ENCODE measurements at regions not wholly inside any gene's neighbourhood (a gene's known extent, or its start where the extent isn't known, plus 50 kb on each side); places are given as distances from the start of the nearest gene placed in this dataset.

DNA sequence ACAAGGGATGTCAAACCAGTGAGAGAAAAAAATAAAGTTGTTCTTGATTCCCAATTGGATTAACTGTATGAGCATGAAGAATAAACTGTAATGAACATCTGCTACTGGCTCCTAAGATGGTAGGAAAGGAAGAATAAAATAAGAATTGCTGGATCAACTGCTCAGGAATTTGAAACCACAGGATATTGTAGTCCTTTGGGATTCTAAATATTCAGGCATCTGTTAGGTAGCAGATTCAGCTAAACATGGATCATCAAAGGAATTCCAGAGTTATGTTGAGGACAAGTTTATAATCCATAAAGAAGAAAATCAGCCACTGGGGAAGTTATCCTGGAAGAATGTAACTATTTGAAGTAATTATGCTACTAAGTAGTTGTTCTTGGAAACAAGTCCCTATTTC is 65.8 kb downstream of the ISL1 start:
- peak in 1 of 3 donors; percentile 14 for DNase-seq

DNA sequence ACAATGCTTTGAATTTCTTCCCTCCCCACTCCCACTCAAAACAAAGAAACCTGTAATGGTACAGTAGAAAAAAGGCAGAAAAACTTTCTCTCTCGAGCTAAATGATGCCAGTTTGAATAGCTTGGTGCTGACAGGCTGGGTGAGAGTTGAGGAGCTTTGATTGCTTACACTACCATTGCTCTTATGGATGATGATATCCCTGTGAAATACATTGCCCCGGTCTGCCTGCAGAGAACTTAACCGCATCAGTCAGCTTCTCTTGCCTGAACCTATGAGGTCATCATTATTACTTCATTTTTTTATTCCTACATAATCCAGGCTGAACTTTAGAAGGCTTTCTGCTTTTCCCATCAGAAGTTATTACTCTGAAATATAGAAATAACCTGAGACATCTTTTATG is 69.3 kb downstream of the ISL1 start:
- no peak for DNase-seq

DNA sequence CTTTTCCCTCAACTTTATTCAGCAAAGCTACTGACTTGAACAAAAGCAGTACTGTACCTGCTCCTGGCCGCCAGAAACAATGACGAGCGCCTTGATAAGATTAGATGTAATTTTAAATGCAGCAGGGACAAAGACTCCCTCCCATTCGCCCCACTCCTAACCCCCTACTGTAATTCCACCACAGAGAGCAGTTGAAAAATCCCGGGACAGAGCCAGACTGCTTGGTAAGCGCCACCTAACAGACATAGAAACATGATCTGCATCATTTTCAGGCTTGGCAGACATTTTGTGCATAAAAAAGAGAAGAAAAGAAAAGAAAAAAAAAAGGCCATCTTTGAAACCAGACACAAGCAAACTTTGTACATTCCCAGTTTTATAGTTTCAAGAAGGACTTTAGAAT is 81.9 kb downstream of the ISL1 start:
- peak in 1 of 3 donors; percentile 21 for DNase-seq

DNA sequence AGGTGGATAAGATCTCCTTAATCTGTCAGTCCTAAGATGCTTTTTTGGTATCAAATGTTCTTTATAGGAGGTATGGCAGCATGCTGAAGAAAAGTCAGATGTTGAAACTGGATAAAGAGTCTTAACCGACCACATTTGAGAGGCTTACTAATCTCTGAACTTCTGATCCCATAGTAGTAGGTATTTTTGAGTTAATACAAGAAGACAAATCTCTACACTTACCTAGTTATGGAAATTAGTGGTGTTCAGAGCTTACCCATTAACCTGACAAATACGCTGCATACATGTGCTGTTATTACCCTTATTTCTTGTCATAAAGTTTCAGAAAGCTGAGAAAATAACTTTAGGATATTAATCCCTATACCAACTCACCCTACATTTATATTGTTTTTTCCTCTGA is 83.0 kb downstream of the ISL1 start:
- no peak for DNase-seq

DNA sequence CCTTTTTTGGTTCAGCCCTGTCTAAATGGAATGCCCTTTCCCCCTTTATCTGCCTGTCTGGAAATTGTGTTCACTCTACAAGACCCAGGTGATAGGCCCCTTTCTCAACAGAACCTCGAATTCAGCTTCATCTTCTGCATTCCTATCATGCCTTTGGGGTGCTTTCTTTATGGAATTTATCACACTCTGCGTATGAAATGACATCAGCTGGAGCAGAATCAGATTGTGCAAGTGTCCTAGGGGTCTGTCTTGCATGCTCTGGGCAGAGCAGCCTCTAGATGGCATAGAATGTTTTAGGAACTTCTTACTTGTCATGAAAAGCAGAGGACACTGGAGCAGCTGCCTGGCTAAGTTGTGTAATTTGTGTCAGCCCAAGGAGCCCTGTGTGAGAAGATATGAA is 84.9 kb downstream of the ISL1 start:
- DNase-seq, result no peak

DNA sequence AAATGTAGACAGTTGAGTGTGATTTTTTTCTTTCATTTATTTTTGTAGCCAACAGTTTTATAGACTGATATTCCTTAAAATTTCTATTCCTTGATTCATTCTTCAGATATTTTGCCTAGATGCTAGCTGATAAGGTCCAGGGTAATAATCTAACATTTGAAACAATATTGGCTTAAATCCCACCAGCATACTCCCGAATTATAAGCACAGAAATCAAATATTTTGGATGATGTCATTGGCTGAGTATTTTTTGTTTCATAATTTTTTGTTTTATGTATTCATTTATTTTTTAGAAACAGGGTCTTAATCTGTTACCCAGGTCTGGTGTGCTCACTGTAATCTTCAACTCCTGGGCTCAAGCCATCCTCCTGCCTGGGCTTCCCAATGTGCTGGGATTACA is 88.4 kb downstream of the ISL1 start:
- DNase-seq, result no peak

DNA sequence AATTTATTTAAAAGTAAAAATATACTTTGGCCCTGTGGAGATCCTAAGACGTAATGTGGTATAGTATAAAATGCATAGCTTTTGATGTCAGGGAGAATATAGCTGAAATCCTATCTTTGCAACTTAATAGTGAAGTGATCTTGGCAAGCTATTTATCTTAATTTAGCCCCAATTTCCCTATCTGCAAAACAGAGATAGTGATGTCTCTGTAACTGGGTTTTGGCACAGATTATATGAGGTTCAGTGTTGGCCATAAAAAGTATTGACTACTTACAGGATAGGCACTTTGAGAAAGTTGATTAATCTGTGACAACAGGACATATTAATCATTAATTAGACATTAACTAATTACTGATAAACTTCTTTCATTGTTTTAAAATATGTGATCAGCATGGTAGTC is 89.2 kb downstream of the ISL1 start:
- DNase-seq, result no peak

DNA sequence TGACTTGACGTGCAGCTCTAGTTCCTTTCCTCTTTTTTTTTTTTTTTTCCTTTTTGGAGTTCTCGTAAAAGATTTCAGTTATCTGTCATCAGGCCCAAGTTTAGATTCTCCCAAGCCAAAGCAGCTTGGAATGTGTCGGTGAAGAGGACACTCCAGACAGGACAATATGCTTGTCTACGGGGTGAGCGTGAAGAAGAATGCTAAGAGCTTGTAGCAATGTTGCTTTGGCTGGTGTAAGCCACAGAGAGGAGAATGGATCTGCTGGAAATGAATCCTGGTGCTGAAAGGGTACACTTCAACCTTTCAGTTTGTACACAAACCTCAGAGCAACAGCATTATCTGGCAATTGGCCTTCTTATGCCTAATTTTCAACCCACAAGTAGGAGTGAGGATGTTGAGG is 92.4 kb downstream of the ISL1 start:
- no peak for DNase-seq

DNA sequence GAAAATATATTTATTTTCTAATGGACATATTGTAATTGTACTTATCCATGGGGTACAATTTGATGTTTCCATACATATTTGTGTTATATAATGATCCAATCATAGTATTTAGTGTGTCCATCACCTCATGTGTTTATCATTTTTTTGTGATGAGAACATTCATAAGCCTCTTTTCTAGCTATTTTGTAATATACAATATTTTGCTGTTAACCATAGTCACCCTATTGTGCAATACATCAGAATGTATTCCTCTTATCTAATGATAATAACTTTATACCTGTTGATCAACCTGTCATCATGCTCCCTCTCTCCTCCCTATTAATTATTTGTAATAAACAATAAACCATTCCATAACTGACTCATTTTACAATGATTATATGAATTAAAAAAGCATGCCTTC is 93.2 kb downstream of the ISL1 start:
- no peak for DNase-seq

DNA sequence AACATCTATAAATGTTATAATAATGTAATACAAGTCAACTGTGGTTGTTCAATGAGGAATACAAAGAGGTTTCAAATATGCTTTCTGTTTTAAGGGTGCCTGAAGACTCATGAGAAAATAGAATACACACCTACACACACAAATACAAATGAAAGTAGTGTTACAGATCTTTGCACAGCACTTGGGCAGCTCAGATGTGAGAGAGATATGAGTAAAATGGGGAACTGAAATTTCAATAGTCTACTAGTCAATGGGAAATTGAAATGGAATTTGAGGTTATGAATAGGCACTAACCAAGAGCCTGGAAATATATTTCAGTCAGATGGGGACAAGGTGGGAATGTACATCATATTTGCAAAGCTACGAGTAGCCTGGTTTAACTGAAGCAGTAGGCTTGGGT is 96.6 kb downstream of the ISL1 start:
- DNase-seq, result no peak

DNA sequence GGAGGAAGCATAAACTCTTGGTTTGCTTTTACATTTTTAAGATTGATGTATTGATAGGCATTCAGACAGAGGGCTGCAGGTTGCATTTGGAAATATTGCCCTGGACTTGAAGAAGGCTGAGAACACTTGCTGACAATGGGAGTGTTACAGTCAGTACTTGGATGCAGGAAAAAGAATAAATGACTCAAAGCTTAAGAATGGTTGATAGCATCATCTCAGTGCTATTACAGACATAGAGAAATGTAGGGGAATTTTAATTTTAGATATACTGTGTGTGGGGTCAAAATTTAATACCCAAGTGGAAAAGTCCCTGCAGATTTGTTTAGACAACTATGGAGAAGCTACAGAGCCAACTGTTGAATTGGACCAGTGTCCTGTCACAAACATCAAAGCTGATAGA is 101.1 kb downstream of the ISL1 start:
- DNase-seq, result no peak

DNA sequence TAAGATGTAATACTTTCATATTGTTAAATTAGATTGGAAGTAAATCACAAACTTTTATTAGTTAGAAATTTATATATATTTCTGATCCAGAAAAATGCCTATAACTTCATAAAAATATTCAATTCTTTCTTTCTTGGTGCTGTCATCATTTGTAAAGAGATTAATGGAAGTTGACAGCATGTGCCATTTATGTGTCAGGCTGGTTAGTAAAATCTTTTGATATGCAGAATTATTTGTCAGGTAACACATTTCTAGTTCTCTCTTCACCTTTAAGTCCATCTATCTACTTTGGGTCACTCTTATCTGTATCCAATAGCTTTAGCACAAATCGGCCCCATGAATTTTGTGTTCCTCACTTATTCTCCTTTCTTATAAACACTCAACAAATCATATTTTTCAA is 102.9 kb downstream of the ISL1 start:
- DNase-seq, result no peak

DNA sequence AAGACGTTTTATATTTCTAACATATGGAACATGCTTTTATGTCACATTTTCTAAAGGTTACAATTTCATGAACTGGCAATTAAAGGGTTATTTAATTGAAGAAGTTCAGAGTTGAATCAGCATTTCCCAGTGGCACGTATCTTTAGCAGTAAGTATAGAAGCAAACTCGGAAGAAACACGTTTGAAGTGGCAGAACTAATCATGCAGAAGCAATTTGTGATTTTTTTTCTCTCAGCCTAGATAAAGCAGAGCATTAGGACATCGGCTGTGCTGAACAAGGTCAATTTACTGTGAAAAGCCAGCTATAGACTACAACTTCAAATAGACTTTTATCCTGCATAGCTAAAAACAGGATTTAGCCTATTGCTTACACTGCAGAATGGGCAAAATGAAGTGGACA is 104.7 kb downstream of the ISL1 start:
- no peak for DNase-seq

DNA sequence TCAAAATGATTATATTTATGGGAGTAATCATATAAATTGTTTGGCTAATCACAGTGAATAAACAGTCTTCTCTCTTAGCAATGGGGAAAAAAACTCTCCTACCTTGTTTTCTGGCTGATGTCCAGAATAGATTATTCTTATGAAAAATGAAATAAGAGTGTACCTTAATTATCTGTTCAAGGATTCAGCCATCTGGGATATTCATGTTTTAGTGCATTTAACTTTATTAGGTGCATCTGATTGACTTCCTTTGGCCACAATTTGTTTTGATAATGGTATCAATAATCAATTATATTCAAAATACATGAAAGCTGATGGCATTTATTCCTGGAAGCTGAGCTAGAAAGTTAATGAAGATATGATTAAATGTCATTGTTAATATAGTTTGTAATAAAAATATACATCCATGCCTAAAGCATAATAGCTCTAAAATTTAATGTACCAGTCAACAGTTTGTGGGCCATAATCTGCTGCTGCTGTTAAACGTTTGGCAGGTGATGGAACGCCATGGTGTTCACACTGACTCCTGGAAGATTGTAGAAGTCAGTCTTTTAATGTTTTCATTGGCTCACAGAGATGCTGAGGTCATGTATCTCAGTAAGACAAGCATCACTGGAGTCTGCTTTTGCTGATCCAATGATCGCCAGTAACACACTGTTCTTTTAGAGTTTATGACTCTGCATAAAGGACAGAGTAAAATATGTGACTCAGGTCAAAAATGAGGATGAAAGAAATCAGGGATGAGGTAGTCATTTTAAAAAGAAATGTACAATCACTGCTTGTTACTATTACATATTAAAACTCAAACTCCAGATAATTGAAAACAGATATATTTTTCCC is 105.8 kb downstream of the ISL1 start:
- DNase-seq, result no peak

DNA sequence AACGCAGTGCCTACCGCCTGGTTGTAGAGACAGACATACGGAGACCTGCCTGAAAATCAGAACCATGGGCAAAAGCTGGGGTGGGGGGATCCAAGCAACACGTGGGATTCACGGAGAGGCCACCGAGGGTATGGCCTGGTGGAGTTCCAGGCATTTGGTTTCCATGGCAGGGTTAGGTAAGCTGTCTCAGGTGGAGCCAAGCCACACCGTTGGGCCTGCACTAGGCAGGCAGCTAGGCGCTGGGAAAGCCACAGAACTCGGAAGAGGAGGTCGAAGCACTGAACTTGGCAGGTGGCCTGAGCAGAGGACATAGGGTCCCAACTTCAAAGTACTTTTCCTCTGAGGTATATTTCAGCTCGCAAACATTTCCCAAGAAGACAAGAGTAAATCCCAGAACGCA is 111.6 kb downstream of the ISL1 start:
- DNase-seq, result no peak

DNA sequence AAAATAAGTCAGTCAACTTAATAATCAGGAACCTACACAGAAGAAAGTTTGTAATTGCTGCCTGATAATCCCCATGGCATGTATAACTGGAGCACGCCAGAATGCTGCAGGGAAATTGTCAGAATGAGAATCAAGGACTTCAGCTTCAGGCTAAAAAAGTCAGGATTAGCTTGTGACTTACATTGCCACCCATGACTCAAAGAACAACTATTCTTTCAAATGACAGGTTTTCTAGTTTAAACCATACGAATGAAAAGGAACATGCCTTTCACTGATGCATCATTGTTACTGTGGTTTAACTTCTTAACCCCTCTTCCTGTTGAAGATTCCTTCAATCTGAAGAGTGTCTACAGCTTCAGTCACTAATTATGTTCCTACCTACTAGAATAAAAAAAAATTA is 112.4 kb downstream of the ISL1 start:
- DNase-seq, result no peak

DNA sequence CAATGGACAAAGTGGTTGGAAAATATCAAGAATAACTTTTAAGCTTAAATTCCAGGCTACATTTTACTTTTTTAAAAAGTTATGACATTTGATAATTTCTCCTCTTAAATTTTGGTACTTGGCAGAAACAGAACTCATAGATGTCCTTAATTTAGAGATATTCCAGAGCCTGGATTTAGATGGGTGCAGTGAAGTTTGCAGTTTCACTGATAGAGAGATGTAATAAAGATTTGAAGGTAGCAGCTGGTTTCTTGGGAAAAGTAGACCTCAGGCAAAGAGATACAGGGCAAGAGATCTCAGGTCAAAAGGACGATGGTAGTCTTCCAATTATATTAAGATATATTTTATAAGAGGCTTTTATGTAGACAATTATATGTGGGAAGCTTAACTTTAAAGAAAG is 134.6 kb downstream of the ISL1 start:
- no peak for DNase-seq

DNA sequence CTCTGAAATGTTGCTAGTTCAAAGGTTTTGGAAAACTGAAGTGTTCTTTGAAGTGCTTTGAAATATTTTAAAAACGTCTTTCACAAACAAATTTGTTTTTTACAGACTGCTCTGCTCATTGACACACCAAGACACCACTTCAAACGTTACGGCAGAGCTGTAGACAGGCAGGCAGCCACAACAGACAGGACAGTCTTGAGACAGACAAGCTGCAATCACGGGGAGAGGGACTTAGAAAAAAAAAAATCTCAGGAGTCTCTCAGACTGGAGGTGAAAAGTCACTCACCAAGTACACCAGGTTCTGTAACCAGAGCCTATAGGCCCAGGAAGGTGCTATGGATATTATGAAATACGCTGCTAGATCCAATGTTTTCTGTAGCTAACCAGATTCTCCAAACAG is 135.4 kb downstream of the ISL1 start:
- DNase-seq, result no peak

DNA sequence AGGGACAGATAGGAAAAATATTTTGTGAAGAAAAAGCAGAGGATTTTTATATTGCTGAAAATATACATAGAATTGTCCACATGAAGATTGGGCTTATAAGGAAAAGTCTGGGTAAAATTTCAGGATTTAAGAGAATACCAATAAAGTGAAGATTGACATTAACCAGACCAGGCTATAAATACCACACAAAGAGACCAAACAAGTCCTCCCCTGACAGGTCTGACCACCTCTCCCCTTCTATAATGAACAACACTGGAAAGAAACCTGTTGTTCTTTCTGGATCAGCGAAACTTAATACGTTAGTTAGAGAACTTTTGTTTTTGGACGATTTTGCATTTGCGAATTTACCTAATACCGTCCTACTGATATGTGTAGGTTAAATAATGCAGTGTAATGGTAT is 138.3 kb downstream of the ISL1 start:
- no peak for DNase-seq

DNA sequence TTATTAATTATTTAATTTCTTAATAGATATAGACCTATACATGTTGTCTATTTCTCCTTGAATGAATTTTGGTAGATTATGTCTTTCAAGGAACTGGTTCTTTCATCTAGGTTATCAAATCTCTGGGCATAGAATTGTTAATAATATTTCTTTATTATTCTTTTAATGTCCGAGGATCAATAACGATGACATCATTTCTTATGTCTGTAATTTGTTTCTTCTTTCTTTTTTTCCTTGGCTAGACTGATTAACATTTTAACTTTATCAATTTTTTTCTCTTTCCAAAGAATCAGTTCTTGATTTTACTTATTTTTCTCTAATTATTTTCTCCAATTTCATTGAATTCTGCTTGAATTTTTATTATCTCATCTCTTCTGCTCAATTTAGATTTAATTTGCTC is 156.0 kb downstream of the ISL1 start:
- no peak for DNase-seq

DNA sequence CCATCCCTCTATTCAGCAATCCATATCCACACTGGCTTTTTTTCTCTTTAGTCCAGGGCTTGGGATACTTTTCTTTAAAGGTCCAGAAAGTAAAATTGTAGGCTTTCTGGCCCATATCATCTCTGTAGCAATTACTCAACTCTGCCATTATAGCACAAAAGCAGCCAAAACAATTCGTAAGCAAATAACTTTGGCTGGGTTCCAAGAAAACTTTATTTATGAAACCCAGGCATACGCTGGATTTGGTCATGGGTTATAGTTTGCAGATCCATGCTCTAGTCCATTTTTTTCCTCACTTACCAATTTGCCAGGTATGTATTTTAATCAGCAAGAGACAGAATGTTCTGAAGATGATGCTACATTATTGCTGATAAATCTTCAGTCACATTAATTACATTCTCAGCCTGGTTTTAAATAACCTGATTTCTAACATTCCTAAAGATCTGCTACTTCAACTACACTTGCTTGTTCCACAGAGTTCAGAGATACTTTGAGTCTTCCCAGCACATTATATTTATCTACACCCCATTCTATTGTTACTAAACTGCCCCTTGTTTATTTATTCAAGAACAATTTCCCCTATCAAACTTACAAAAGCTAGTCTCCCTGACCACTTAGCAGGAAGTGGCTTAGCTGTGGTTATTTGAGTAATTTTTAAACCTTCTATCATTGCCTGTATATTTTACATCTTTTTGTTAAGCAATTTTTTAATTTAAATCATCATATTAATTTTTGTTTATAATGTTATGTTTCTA is 161.0 kb downstream of the ISL1 start:
- DNase-seq, result no peak

DNA sequence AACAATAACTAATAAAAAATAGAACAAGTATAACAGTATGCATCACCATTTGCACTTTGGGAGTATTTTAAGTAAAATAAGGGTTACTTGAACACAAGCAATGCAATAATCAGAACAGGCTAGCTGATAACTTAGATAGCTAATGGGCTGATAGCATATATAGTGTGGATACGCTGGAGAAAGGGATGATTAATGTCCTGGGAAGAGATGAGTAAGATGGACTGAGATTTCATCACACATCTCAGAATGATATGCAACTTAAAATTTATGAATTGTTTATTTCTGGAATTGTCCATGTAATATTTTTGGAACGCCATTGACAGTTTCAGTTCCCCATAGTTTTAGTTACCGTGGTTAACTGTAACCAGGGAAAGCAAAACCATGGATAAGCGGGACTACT is 173.6 kb downstream of the ISL1 start:
- DNase-seq, result no peak

DNA sequence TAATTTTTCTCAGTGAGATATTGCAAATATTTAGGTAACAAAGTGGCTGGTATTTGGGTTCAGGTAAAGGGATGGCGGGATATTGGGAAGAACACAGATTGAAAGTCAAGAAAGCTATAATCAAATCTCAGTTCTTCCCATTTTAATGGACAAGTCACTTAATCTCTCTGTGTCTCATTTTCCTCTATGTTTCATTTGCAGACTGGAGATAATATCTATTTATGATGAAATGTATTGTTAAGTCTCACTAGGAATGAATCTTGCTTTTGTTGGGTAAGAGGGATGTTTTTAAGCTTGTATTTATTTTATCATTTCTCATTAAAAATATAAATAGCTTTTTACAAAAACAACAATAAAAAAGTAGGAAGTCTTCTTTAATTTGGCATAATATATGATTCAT is 175.4 kb downstream of the ISL1 start:
- DNase-seq, result no peak

DNA sequence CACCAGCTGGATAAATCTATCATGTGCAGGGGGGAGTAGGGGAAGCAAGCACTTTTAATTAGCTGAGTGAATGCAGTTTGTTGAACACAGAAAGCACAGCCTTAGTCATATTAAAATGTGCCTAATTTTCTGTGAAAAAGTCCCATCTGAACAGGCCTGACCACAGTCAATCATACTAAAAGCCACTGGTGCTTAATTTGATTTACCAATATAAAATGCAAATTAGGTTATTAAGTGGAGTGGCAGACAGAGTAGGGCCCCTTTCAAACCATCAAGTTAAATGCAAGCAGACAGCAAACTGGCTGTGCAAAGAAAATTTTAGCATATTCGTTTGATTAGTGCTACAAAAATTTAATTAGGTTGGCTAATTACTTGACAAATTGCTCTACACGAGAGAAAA is 176.1 kb downstream of the ISL1 start:
- DNase-seq, result no peak

Measured in muscle of back (tissue), 3 donors.